Lower lobe of right lung (tissue), 2 donors: ENCODE measurements at regions not wholly inside any gene's neighbourhood (a gene's known extent, or its start where the extent isn't known, plus 50 kb on each side); places are given as distances from the start of the nearest gene placed in this dataset.

Source experiments
- ATAC-seq, 2 donors: fragments of 200-7000 bp; cut with Tn5 transposase; one replicate each; pipeline ENCODE4 v1.9.1; 2020 to 2022; ENCODE audit warnings: mild to moderate bottlenecking in 2 of 2, moderate library complexity in 2 of 2
- DNase-seq: peaks from one replicate; pipeline ENCODE4 v3.0.0-alpha.2; 2020
- H3K27ac ChIP-seq: fragments of 200-600 bp; one replicate; pipeline ENCODE4 v1.8.0; 2022
- H3K27me3 ChIP-seq: fragments of 200-600 bp; one replicate; pipeline ENCODE4 v1.8.0; 2022; ENCODE audit warnings: low read depth
- H3K36me3 ChIP-seq: fragments of 200-600 bp; one replicate; pipeline ENCODE4 v1.8.0; 2022; ENCODE audit warnings: mild to moderate bottlenecking
- H3K4me1 ChIP-seq: fragments of 200-600 bp; one replicate; pipeline ENCODE4 v1.8.0; 2022
- H3K4me3 ChIP-seq: fragments of 200-600 bp; one replicate; pipeline ENCODE4 v1.8.0; 2022; ENCODE audit warnings: mild to moderate bottlenecking
- H3K9me3 ChIP-seq: fragments of 200-600 bp; one replicate; pipeline ENCODE4 v1.8.0; 2022
- intact Hi-C: fragments of 100-400 bp; cut with DNase I; formaldehyde crosslinking; loops from one replicate; pipeline ENCODE4 v1.11.0; 2022
- TF ChIP-seq, protein P1 (sequence below): fragments of 200-600 bp; IDR thresholded peaks from one replicate; pipeline ENCODE4 v1.8.0; 2022; ENCODE audit warnings: antibody characterized with exemption, mild to moderate bottlenecking
- donor health status: DM: no; HTN: yes; CAD: no; lungs with severe emphysema.

DNA sequence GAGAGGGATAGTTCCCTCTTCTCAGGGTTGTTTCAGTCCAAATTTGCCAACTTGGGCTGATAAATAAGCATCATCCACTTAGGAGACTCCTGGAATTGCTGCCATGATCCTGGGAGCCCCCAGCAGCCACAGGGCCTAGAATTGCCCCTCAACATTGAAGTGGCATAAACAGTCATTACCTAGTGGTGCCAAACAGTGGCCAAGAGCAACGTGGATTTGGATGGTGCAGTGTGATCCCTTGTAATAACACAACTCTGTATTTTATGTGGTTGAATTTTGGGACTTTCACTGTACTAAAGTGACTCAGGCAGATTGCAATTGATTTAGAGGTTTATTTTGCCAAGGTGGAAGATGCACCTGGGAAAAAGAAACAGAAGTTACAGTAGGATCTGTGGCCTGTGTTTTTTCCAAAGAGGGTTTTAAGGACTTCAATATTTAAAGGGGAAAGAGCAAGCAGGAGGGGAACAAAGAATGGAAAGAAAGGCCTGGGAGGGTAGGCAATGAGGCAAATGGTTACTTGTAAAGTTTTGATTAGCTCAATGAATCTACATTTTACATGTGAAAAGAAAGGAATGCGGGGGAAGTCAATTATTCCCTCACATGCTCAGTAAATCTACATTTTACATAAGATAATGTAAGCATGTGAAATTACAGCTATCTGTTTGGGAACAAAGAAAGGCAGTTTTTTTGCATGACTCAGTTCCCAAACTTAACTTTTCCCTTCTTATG lies 168.0 kb upstream of the NOX3 start:
- no peaks in the 10 kb centered on the region for H3K36me3 ChIP-seq
- H3K4me3 ChIP-seq = no peak overlapping the region
- intact Hi-C loops = no loop called here
- no peaks in the 10 kb centered on the region for H3K9me3 ChIP-seq
- ATAC-seq (no peak), DNase-seq (no peak)
- H3K27me3 ChIP-seq = no peaks in the 10 kb centered on the region
- H3K27ac ChIP-seq = no peak overlapping the region
- H3K4me1 ChIP-seq = no peaks in the 10 kb centered on the region
- TF ChIP-seq, protein P1, sequence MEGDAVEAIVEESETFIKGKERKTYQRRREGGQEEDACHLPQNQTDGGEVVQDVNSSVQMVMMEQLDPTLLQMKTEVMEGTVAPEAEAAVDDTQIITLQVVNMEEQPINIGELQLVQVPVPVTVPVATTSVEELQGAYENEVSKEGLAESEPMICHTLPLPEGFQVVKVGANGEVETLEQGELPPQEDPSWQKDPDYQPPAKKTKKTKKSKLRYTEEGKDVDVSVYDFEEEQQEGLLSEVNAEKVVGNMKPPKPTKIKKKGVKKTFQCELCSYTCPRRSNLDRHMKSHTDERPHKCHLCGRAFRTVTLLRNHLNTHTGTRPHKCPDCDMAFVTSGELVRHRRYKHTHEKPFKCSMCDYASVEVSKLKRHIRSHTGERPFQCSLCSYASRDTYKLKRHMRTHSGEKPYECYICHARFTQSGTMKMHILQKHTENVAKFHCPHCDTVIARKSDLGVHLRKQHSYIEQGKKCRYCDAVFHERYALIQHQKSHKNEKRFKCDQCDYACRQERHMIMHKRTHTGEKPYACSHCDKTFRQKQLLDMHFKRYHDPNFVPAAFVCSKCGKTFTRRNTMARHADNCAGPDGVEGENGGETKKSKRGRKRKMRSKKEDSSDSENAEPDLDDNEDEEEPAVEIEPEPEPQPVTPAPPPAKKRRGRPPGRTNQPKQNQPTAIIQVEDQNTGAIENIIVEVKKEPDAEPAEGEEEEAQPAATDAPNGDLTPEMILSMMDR = no peak

DNA sequence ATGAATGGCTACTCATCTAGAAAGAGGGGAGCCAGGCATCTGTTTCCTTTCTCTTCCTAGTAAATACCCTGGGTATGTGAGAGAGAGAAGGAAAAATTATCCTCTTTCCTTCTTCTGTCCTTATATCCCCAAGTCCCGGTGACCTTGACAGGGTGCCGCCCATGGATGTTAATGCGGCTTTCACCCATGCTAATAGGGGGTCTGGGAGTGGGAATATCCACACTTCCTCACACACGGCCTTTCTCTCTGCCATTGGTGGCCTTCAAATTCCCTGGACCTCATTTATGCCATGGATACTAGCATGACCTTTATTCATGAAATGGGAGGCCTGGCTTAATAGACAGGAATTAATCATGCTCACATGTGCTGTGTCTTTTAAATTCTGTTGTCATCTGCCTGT lies 159.0 kb upstream of the NOX3 start:
- H3K4me3 ChIP-seq = no peak overlapping the region
- no peaks in the 10 kb centered on the region for H3K36me3 ChIP-seq
- intact Hi-C loops = no loop called here
- no peaks in the 10 kb centered on the region for H3K27me3 ChIP-seq
- no peaks in the 10 kb centered on the region for H3K4me1 ChIP-seq
- no peak for DNase-seq
- no peak for ATAC-seq
- H3K9me3 ChIP-seq = peaks cover 42% of the 10 kb centered on the region
- TF ChIP-seq, protein P1 = no peak
- no peak overlapping the region for H3K27ac ChIP-seq

DNA sequence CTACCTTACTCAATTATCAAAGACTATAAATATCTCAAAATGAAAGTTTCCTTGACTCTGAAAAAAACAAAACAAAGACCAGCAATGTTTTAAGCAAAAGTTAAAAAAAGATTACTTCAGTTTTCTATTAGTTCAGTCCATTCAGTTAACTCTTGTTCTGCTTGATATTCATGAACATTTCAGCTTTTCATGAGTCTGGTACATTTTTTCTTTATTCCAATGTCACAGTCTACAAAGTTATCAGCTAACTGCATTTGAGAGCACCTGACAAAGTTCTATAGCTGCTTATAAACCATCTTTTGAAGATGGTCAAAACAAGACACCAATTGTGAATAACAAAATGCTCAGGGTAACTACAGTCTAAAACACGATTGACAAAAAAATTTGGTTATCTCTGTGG lies 156.1 kb upstream of the NOX3 start:
- TF ChIP-seq, protein P1 = no peak

DNA sequence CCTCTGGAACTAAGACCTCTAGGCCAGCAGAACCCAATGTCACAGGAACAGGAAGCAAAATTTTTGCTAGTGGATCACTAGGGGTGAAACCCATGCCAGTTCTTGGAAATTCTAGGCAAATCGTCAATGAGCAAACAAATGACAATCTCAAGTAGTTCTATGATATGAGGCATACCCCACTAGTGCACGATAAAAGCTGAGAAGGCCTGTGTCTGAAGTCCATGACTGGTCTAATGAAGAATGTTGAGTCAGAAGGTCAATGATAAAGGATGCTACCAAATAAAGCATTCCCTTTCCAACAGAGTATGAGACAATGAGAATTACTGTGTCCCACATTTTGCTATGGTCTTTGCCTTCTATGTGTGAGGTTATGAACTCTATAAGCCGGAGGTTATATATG lies 149.4 kb upstream of the NOX3 start:
- Histone ChIP-seq H3K4me1 (no peaks in the 10 kb centered on the region), H3K27me3 (no peaks in the 10 kb centered on the region), H3K27ac (no peak overlapping the region), H3K9me3 (no peaks in the 10 kb centered on the region), H3K36me3 (no peaks in the 10 kb centered on the region), H3K4me3 (no peak overlapping the region)
- TF ChIP-seq, protein P1 = no peak
- ATAC-seq (no peak), DNase-seq (no peak)
- intact Hi-C loops = no loop called here

More for the DNA sequence above, 156.1 kb upstream of the NOX3 start:
- ATAC-seq = no peak
- Histone ChIP-seq H3K4me3 (no peak overlapping the region), H3K27me3 (no peaks in the 10 kb centered on the region), H3K27ac (no peak overlapping the region), H3K4me1 (no peaks in the 10 kb centered on the region), H3K9me3 (peaks cover 42% of the 10 kb centered on the region), H3K36me3 (no peaks in the 10 kb centered on the region)
- no peak for DNase-seq
- intact Hi-C loops = no loop called here

DNA sequence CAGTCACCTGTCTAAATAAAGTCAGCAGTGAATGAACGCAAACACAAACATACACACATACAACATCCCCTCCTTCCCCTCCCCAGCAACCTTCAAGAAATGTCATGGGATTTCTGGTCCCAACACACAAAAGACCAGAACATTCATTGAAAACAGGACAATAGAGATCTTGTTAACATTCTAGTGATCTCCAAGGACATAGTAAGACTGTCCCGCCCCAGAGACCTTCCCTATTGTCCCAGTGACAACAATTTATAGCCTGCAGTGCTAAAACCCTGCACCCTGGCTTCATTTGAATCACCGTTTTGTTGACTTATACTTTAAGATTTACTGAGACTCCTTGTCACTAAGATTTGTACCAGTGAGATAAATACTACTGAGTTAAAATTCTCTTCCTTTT lies 143.9 kb upstream of the NOX3 start:
- Histone ChIP-seq H3K9me3 (no peaks in the 10 kb centered on the region), H3K27ac (no peak overlapping the region), H3K27me3 (no peaks in the 10 kb centered on the region), H3K4me3 (no peak overlapping the region), H3K4me1 (no peaks in the 10 kb centered on the region), H3K36me3 (no peaks in the 10 kb centered on the region)
- no peak for DNase-seq
- no peak for ATAC-seq
- intact Hi-C loops = no loop called here
- TF ChIP-seq, protein P1 = no peak
